Prostate gland (tissue), 2 donors: ENCODE measurements at regions not wholly inside any gene's neighbourhood (a gene's known extent, or its start where the extent isn't known, plus 50 kb on each side); places are given as distances from the start of the nearest gene placed in this dataset.

Source experiments
- CTCF ChIP-seq, 4 experiments: fragments of 200-600 bp in 2 of 4; fragments of 450-650 bp in 2 of 4; sonication (generic) in 2 of 4; IDR thresholded peaks; 1 replicate in 3 of 4; 2 replicates in 1 of 4; pipeline ENCODE4 v1.5.1; 2016 to 2019; ENCODE audit warnings: antibody characterized with exemption in 4 of 4, mild to moderate bottlenecking in 2 of 4, moderate library complexity in 2 of 4
- POLR2A ChIP-seq: fragments of 450-650 bp; IDR thresholded peaks from one replicate; pipeline ENCODE4 v1.6.1; 2016; ENCODE audit warnings: antibody characterized with exemption, mild to moderate bottlenecking
- POLR2AphosphoS5 ChIP-seq: sonication (generic); formaldehyde crosslinking; IDR thresholded peaks from one replicate; pipeline ENCODE4 v1.6.1; 2017; ENCODE audit warnings: antibody characterized with exemption

- TF ChIP-seq POLR2A (no peak), CTCF (IDR thresholded peaks at IDR 0.05) (no peak), POLR2AphosphoS5 (no peak)
Measured at GRCh38 chr6:20271818-20272217, 59.5 kb upstream of the MBOAT1 start.
